H1 (cell line): ENCODE measurements at regions not wholly inside any gene's neighbourhood (a gene's known extent, or its start where the extent isn't known, plus 50 kb on each side); places are given as distances from the start of the nearest gene placed in this dataset.

Experiments
- CTCF ChIA-PET: fragments of 300-600 bp; sonication (Branson Sonifier 250); formaldehyde crosslinking; loops from one replicate; lab custom pipeline; 2021; ENCODE audit not compliant: partially characterized antibody; lab: Charles Lee
- POLR2A ChIA-PET: fragments of 300-600 bp; sonication (Branson Sonifier 250); formaldehyde crosslinking; loops from one replicate; lab custom pipeline; 2021; ENCODE audit warnings: inconsistent platforms; ENCODE audit not compliant: partially characterized antibody; lab: Charles Lee
- DNase-seq, 2 experiments: peaks; one replicate each; pipeline versions ENCODE4 v3.0.0 to v3.0.0-alpha.2; 2010 to 2022; ENCODE audit warnings: low spot score in 2 of 2, low read depth in 1 of 2, mixed read lengths in 1 of 2
- FAIRE-seq: peaks from 2 replicates; lab custom pipeline; 2011; peaks lifted over from hg19 to GRCh38; lab: Jason Lieb, UNC
- H2AFZ ChIP-seq: 2 replicates; pipeline ENCODE4 v1.8.1; 2012; ENCODE audit warnings: low read length, inconsistent platforms
- H2AK5ac ChIP-seq: 2 replicates; pipeline ENCODE4 v1.6.1; 2013; ENCODE audit warnings: low read depth, low read length
- H2BK120ac ChIP-seq: replicated peaks from 2 replicates; pipeline ENCODE3; 2013; ENCODE audit warnings: low read depth, low read length, inconsistent platforms
- H2BK12ac ChIP-seq: 2 replicates; pipeline ENCODE4 v1.6.1; 2013; ENCODE audit warnings: low read depth, low read length
- H2BK15ac ChIP-seq: 2 replicates; pipeline ENCODE4 v1.6.1; 2013; ENCODE audit warnings: low read length
- H2BK20ac ChIP-seq: 2 replicates; pipeline ENCODE4 v1.6.1; 2013; ENCODE audit warnings: low read length
- H2BK5ac ChIP-seq: 2 replicates; pipeline ENCODE4 v1.6.1; 2013; ENCODE audit warnings: low read depth, low read length
- H3K14ac ChIP-seq: 2 replicates; pipeline ENCODE4 v1.6.1; 2013; ENCODE audit warnings: inconsistent platforms; ENCODE audit not compliant: insufficient read length
- H3K18ac ChIP-seq: 2 replicates; pipeline ENCODE4 v1.6.1; 2013; ENCODE audit warnings: low read length; ENCODE audit errors: extremely low read depth
- H3K23ac ChIP-seq: 2 replicates; pipeline ENCODE4 v1.6.1; 2013; ENCODE audit warnings: inconsistent platforms; ENCODE audit not compliant: insufficient read length
- H3K23me2 ChIP-seq: 2 replicates; pipeline ENCODE4 v1.6.1; 2013; ENCODE audit warnings: low read depth, low read length
- H3K27ac ChIP-seq: 2 replicates; pipeline ENCODE4 v1.6.1; 2011; ENCODE audit warnings: low read depth, low read length, inconsistent platforms
- H3K27me3 ChIP-seq, 4 experiments: replicated peaks in 1 of 4; 1 replicate in 1 of 4; 2 replicates in 3 of 4; pipeline versions ENCODE4 v1.6.1 to v1.8.1; 2011 to 2013; ENCODE audit warnings: low read length in 3 of 4, mild to moderate bottlenecking in 3 of 4, inconsistent platforms in 2 of 4, mixed read lengths in 2 of 4, moderate library complexity in 1 of 4; ENCODE audit not compliant: control insufficient read depth in 3 of 4, insufficient read depth in 3 of 4; ENCODE audit errors: extremely low read depth in 1 of 4
- H3K36me3 ChIP-seq, 4 experiments: 2 replicates each; pipeline versions ENCODE4 v1.6.1 to v1.8.1; 2011 to 2013; ENCODE audit warnings: mild to moderate bottlenecking in 4 of 4, low read length in 3 of 4, moderate library complexity in 2 of 4, control low read depth in 1 of 4, inconsistent platforms in 1 of 4; ENCODE audit not compliant: insufficient read depth in 4 of 4, control insufficient read depth in 2 of 4
- H3K4ac ChIP-seq: replicated peaks from 2 replicates; pipeline ENCODE3; 2013; ENCODE audit warnings: low read length, low read depth, mixed read lengths, inconsistent platforms; ENCODE audit not compliant: insufficient read length
- H3K4me1 ChIP-seq, 4 experiments: replicated peaks in 1 of 4; 1 replicate in 1 of 4; 2 replicates in 3 of 4; pipeline versions ENCODE4 v1.6.1 to v1.8.1; 2011 to 2013; ENCODE audit warnings: low read length in 3 of 4, inconsistent platforms in 2 of 4, mixed read lengths in 1 of 4; ENCODE audit not compliant: insufficient read depth in 4 of 4, control insufficient read depth in 3 of 4
- H3K4me2 ChIP-seq, 2 experiments: 2 replicates each; pipeline versions ENCODE4 v1.6.1 to v1.8.1; 2011 to 2013; ENCODE audit warnings: low read depth in 2 of 2, low read length in 2 of 2, control low read depth in 1 of 2, inconsistent platforms in 1 of 2, mild to moderate bottlenecking in 1 of 2; ENCODE audit not compliant: insufficient read depth in 1 of 2
- H3K4me3 ChIP-seq, 4 experiments: fragments of 200-600, 300-600 bp in 1 of 4; sonication (generic), shearing (Covaris generic), sonication (Bioruptor Twin) in 1 of 4; 2 replicates each; pipeline versions ENCODE4 v1.5.1 to v1.8.1; 2011 to 2016; ENCODE audit warnings: low read length in 4 of 4, low read depth in 3 of 4, control low read depth in 2 of 4, inconsistent platforms in 2 of 4, mild to moderate bottlenecking in 2 of 4, mixed read lengths in 1 of 4, moderate library complexity in 1 of 4; ENCODE audit not compliant: insufficient read depth in 2 of 4; ENCODE audit errors: extremely low read depth in 1 of 4
- H3K56ac ChIP-seq: replicated peaks from 2 replicates; pipeline ENCODE3; 2013; ENCODE audit warnings: low read depth, mild to moderate bottlenecking, mixed read lengths, low read length, inconsistent platforms; ENCODE audit not compliant: insufficient read length
- H3K79me1 ChIP-seq: 2 replicates; pipeline ENCODE4 v1.6.1; 2013; ENCODE audit warnings: low read depth, low read length, control low read depth
- H3K79me2 ChIP-seq, 2 experiments: 2 replicates each; pipeline versions ENCODE4 v1.6.1 to v1.8.1; 2012 to 2013; ENCODE audit warnings: low read length in 2 of 2, mild to moderate bottlenecking in 2 of 2, inconsistent platforms in 1 of 2; ENCODE audit not compliant: insufficient read depth in 2 of 2, control insufficient read depth in 1 of 2
- H3K9ac ChIP-seq, 4 experiments: replicated peaks in 1 of 4; 1 replicate in 1 of 4; 2 replicates in 3 of 4; pipeline versions ENCODE4 v1.6.1 to v1.8.1; 2011 to 2013; ENCODE audit warnings: low read depth in 3 of 4, low read length in 3 of 4, control low read depth in 2 of 4, mild to moderate bottlenecking in 2 of 4, moderate library complexity in 2 of 4, inconsistent platforms in 1 of 4; ENCODE audit errors: extremely low read depth in 1 of 4
- H3K9me3 ChIP-seq, 2 experiments: 2 replicates each; pipeline versions ENCODE4 v1.6.1 to v1.8.1; 2012 to 2013; ENCODE audit warnings: mild to moderate bottlenecking in 2 of 2, moderate library complexity in 2 of 2, control low read depth in 1 of 2, inconsistent platforms in 1 of 2, low read depth in 1 of 2, low read length in 1 of 2, mixed read lengths in 1 of 2; ENCODE audit not compliant: insufficient read depth in 2 of 2
- H4K20me1 ChIP-seq, 2 experiments: replicated peaks in 1 of 2; 2 replicates each; pipeline versions ENCODE3 to v1.8.1; 2011 to 2013; ENCODE audit warnings: inconsistent platforms in 2 of 2, low read length in 2 of 2, mild to moderate bottlenecking in 1 of 2; ENCODE audit not compliant: insufficient read depth in 2 of 2, control insufficient read depth in 1 of 2
- H4K5ac ChIP-seq: 2 replicates; pipeline ENCODE4 v1.6.1; 2013; ENCODE audit warnings: low read length, low read depth, mixed read lengths, inconsistent platforms; ENCODE audit not compliant: insufficient read length
- H4K8ac ChIP-seq: 2 replicates; pipeline ENCODE4 v1.8.0; 2013; ENCODE audit warnings: mild to moderate bottlenecking, moderate library complexity, low read length, inconsistent platforms; ENCODE audit not compliant: insufficient read depth; ENCODE audit errors: extremely low read depth
- H4K91ac ChIP-seq: replicated peaks from 2 replicates; pipeline ENCODE3; 2013; ENCODE audit warnings: low read length, mixed read lengths, inconsistent platforms; ENCODE audit not compliant: insufficient read length
- CBX8 ChIP-seq: fragments of 300-800, 300-1000 bp; sonication (generic); IDR thresholded peaks from 2 replicates; pipeline ENCODE4 v1.7.1; 2016; ENCODE audit warnings: low read depth, low read length, borderline replicate concordance
- EZH2 ChIP-seq: fragments of 200-600 bp; sonication (generic); IDR thresholded peaks from 2 replicates; pipeline ENCODE4 v1.7.1; 2012; ENCODE audit warnings: low read depth, mild to moderate bottlenecking, moderate library complexity, low read length, inconsistent platforms; ENCODE audit not compliant: severe bottlenecking
- JUN ChIP-seq: IDR thresholded peaks from 2 replicates; pipeline ENCODE4 v1.6.1; 2011; ENCODE audit warnings: low read depth, mild to moderate bottlenecking, improper control_type of control experiment, low read length
- KDM4A ChIP-seq: IDR thresholded peaks from one replicate; pipeline ENCODE4 v1.7.1; 2012; ENCODE audit warnings: low read depth, mild to moderate bottlenecking, moderate library complexity, low read length, inconsistent platforms; ENCODE audit not compliant: severe bottlenecking
- POU5F1 ChIP-seq: IDR thresholded peaks from 2 replicates; pipeline ENCODE4 v1.6.1; 2011; ENCODE audit warnings: low read depth, mild to moderate bottlenecking, low read length, moderate library complexity
- YY1 ChIP-seq: IDR thresholded peaks from 2 replicates; pipeline ENCODE4 v1.6.1; 2011; ENCODE audit warnings: low read depth, mild to moderate bottlenecking, low read length

GRCh38 chr13:64855506-64855905 lies 2374.6 kb downstream of the PCDH9 start:
- no peak overlapping the region for H2BK5ac ChIP-seq
- H3K18ac ChIP-seq, result no peak overlapping the region
- H3K27me3 ChIP-seq, result no peaks in the 10 kb centered on the region
- no peak overlapping the region for H2AFZ ChIP-seq
- H3K79me1 ChIP-seq, result no peaks in the 10 kb centered on the region
- no peak overlapping the region for H3K4me3 ChIP-seq
- no peaks in the 10 kb centered on the region for H3K4me1 ChIP-seq
- H3K4me2 ChIP-seq, result no peak overlapping the region
- no peak overlapping the region for H3K56ac ChIP-seq
- no peak overlapping the region for H4K5ac ChIP-seq
- no peaks in the 10 kb centered on the region for H3K36me3 ChIP-seq
- no peak overlapping the region for H3K23ac ChIP-seq
- H3K23me2 ChIP-seq, result no peaks in the 10 kb centered on the region
- no peak overlapping the region for H3K14ac ChIP-seq
- no peak for DNase-seq
- no peak overlapping the region for H4K8ac ChIP-seq
- no peak overlapping the region for H3K27ac ChIP-seq
- H3K9me3 ChIP-seq, result no peaks in the 10 kb centered on the region
- H2AK5ac ChIP-seq, result no peak overlapping the region
- H3K9ac ChIP-seq, result no peak overlapping the region
- H2BK15ac ChIP-seq, result no peak overlapping the region
- no peak overlapping the region for H4K91ac ChIP-seq
- ChIA-PET CTCF (no interaction called here), POLR2A (no interaction called here)
- H2BK120ac ChIP-seq, result no peak overlapping the region
- H3K79me2 ChIP-seq, result no peaks in the 10 kb centered on the region
- FAIRE-seq, result no peak
- no peak overlapping the region for H2BK20ac ChIP-seq
- H2BK12ac ChIP-seq, result no peak overlapping the region
- H4K20me1 ChIP-seq, result no peaks in the 10 kb centered on the region
- TF ChIP-seq JUN (no peak), YY1 (no peak), EZH2 (no peak), KDM4A (no peak), CBX8 (no peak), POU5F1 (no peak)
- TF ChIP-seq, all 59 proteins: peak for 0
- H3K4ac ChIP-seq, result no peak overlapping the region
